Panc1 (cell line): ENCODE measurements at regions not wholly inside any gene's neighbourhood (a gene's known extent, or its start where the extent isn't known, plus 50 kb on each side); places are given as distances from the start of the nearest gene placed in this dataset.

Experiments used
- ATAC-seq: fragments of 200-7000 bp; cut with Tn5 transposase; 2 replicates; pipeline ENCODE4 v1.9.1; 2020; ENCODE audit warnings: mild to moderate bottlenecking, moderate library complexity
- BruUV-seq: library from RNA; stranded (reverse); fragments of 400-500 nt; replicated peaks from 2 replicates; lab custom pipeline; 2021; lab: Mats Ljungman, UMichigan
- CTCF ChIA-PET: fragments of 300-600 bp; sonication (Branson Sonifier 250); formaldehyde crosslinking; loops from one replicate; lab custom pipeline; 2022; ENCODE audit warnings: antibody characterized with exemption; lab: Charles Lee
- POLR2A ChIA-PET: fragments of 300-600 bp; sonication (Branson Sonifier 250); formaldehyde crosslinking; loops from one replicate; lab custom pipeline; 2022; ENCODE audit warnings: antibody characterized with exemption; lab: Charles Lee
- DNase-seq: peaks from one replicate; pipeline ENCODE4 v3.0.0-alpha.2; 2010; ENCODE audit warnings: low read depth, low spot score
- H3K27ac ChIP-seq: 2 replicates; pipeline ENCODE4 v1.5.1; 2011; ENCODE audit warnings: mild to moderate bottlenecking, low read length, inconsistent platforms
- H3K27me3 ChIP-seq: fragments of 200-500 bp; sonication (Bioruptor generic); 2 replicates; pipeline ENCODE4 v1.6.0; 2014; ENCODE audit warnings: low read length, inconsistent platforms; ENCODE audit not compliant: control insufficient read depth, insufficient read depth
- H3K36me3 ChIP-seq: fragments of 200-500 bp; sonication (Bioruptor generic); 2 replicates; pipeline ENCODE4 v1.5.1; 2014; ENCODE audit warnings: inconsistent platforms, mild to moderate bottlenecking, low read length, moderate library complexity; ENCODE audit not compliant: control insufficient read depth, insufficient read depth
- H3K4me1 ChIP-seq: 2 replicates; pipeline ENCODE4 v1.5.1; 2011; ENCODE audit warnings: inconsistent platforms, mild to moderate bottlenecking, low read length, moderate library complexity; ENCODE audit not compliant: control insufficient read depth, insufficient read depth
- H3K4me3 ChIP-seq, 2 experiments: 2 replicates each; pipeline ENCODE4 v1.5.1; 2011 to 2012; ENCODE audit warnings: low read depth in 2 of 2, low read length in 2 of 2, mild to moderate bottlenecking in 2 of 2, inconsistent platforms in 1 of 2, moderate library complexity in 1 of 2
- H3K9me3 ChIP-seq: fragments of 200-500 bp; sonication (Bioruptor generic); 2 replicates; pipeline ENCODE4 v1.5.1; 2014; ENCODE audit warnings: low read depth, mild to moderate bottlenecking, inconsistent platforms, low read length, moderate library complexity; ENCODE audit not compliant: control insufficient read depth, insufficient read depth
- POLR2AphosphoS5 ChIP-seq: IDR thresholded peaks from 2 replicates; pipeline ENCODE4 v1.6.1; 2012; ENCODE audit warnings: mild to moderate bottlenecking, low read depth, low read length, moderate library complexity
- SIN3A ChIP-seq: IDR thresholded peaks from 2 replicates; pipeline ENCODE4 v1.6.1; 2012; ENCODE audit warnings: low read depth, mild to moderate bottlenecking, low read length, moderate library complexity, borderline replicate concordance; ENCODE audit not compliant: insufficient read depth
- TCF7L2 ChIP-seq: IDR thresholded peaks from 2 replicates; pipeline ENCODE4 v1.6.1; 2011; ENCODE audit warnings: mild to moderate bottlenecking, low read depth, low read length, inconsistent platforms
- in situ Hi-C: cut with HindIII; loops from 2 replicates; pipeline ENCODE4 v1.10.0; 2016; ENCODE audit warnings: low sequenced_read_pairs, low pct_unique_long_range_greater_than_20kb
- intact Hi-C: fragments of 100-400 bp; cut with micrococcal nuclease; formaldehyde crosslinking; loops from one replicate; pipeline ENCODE4 v1.10.0; 2022; ENCODE audit not compliant: unreplicated experiment
- TF ChIP-seq, protein P1 (sequence below): fragments of 450-650 bp; IDR thresholded peaks from 2 replicates; pipeline ENCODE4 v1.5.1; 2017; ENCODE audit warnings: mild to moderate bottlenecking
- TF ChIP-seq, protein P2 (sequence below), 2 experiments: IDR thresholded peaks; 2 replicates each; pipeline ENCODE4 v1.6.1; 2011 to 2012; ENCODE audit warnings: low read depth in 2 of 2, control low read depth in 1 of 2, low read length in 1 of 2, mild to moderate bottlenecking in 1 of 2, moderate library complexity in 1 of 2; ENCODE audit not compliant: insufficient read depth in 1 of 2

DNA sequence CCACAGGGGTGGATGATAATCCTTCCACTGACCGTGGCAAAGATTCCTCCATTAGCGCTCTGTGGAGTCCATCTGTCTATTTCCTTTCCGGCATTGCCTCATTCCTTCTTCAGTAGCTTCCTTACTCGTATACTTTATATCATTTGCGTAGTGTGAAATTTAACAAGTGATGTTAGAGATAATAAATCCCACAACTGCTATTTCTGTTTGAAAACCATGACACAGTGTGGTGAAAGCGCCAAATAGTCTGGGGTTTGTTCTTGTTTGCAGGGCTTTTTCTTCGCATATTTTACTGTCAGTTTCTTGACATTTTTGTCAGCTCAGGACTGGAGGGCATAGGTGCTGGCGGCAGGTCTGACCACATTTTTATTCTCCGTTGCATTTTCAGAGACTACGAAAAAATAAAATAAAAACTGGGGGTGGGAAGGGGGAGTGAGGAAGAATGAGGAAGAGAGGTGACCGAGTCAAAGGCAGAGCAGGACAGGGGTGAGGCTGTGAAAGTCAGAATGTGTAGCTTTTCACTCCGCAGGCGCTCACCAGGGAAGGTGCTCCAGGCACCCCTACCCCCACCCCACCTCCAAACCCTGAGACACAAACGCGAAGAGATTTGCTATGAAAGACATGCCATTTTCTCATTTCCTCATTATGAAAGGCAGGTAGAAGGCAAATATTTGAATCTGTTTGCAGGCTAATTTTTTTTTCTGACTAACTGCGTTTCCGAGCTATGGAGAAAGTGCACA lies 965.0 kb downstream of the MCTP2 start:
- no peaks in the 10 kb centered on the region for H3K27me3 ChIP-seq
- in situ Hi-C loops (no loop called here), intact Hi-C loops (no loop called here)
- no peaks in the 10 kb centered on the region for H3K9me3 ChIP-seq
- no peak for TF ChIP-seq SIN3A
- TF ChIP-seq POLR2AphosphoS5, result no peak
- TF ChIP-seq TCF7L2, result no peak
- TF ChIP-seq, protein P1, sequence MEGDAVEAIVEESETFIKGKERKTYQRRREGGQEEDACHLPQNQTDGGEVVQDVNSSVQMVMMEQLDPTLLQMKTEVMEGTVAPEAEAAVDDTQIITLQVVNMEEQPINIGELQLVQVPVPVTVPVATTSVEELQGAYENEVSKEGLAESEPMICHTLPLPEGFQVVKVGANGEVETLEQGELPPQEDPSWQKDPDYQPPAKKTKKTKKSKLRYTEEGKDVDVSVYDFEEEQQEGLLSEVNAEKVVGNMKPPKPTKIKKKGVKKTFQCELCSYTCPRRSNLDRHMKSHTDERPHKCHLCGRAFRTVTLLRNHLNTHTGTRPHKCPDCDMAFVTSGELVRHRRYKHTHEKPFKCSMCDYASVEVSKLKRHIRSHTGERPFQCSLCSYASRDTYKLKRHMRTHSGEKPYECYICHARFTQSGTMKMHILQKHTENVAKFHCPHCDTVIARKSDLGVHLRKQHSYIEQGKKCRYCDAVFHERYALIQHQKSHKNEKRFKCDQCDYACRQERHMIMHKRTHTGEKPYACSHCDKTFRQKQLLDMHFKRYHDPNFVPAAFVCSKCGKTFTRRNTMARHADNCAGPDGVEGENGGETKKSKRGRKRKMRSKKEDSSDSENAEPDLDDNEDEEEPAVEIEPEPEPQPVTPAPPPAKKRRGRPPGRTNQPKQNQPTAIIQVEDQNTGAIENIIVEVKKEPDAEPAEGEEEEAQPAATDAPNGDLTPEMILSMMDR, result no peak
- TF ChIP-seq, protein P2, sequence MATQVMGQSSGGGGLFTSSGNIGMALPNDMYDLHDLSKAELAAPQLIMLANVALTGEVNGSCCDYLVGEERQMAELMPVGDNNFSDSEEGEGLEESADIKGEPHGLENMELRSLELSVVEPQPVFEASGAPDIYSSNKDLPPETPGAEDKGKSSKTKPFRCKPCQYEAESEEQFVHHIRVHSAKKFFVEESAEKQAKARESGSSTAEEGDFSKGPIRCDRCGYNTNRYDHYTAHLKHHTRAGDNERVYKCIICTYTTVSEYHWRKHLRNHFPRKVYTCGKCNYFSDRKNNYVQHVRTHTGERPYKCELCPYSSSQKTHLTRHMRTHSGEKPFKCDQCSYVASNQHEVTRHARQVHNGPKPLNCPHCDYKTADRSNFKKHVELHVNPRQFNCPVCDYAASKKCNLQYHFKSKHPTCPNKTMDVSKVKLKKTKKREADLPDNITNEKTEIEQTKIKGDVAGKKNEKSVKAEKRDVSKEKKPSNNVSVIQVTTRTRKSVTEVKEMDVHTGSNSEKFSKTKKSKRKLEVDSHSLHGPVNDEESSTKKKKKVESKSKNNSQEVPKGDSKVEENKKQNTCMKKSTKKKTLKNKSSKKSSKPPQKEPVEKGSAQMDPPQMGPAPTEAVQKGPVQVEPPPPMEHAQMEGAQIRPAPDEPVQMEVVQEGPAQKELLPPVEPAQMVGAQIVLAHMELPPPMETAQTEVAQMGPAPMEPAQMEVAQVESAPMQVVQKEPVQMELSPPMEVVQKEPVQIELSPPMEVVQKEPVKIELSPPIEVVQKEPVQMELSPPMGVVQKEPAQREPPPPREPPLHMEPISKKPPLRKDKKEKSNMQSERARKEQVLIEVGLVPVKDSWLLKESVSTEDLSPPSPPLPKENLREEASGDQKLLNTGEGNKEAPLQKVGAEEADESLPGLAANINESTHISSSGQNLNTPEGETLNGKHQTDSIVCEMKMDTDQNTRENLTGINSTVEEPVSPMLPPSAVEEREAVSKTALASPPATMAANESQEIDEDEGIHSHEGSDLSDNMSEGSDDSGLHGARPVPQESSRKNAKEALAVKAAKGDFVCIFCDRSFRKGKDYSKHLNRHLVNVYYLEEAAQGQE (IDR thresholded peaks at IDR 0.05; ENCODE audit: insufficient read depth in 1 of 2, low read depth in 2 of 2, low read length in 1 of 2), result no peak
- peaks cover 14% of the 10 kb centered on the region for H3K4me1 ChIP-seq
- DNase-seq, result no peak
- H3K36me3 ChIP-seq, result no peaks in the 10 kb centered on the region
- BruUV-seq, result no TSS peak
- H3K4me3 ChIP-seq, result peak overlapping the region; percentile 14 to 38; a peak in 3 of 4 replicates
- CTCF ChIA-PET, result interaction anchor here (0.7 kb wide), 1 partner anchor 40 kb away, joined by 3 read pairs; no protein-coding TSS in a partner anchor
- H3K27ac ChIP-seq, result peak overlapping the region; percentile 9
- ATAC-seq, result 0 out of 2 replicates have a peak, but pooled peaks have one; percentile 65
- POLR2A ChIA-PET, result no interaction called here

DNA sequence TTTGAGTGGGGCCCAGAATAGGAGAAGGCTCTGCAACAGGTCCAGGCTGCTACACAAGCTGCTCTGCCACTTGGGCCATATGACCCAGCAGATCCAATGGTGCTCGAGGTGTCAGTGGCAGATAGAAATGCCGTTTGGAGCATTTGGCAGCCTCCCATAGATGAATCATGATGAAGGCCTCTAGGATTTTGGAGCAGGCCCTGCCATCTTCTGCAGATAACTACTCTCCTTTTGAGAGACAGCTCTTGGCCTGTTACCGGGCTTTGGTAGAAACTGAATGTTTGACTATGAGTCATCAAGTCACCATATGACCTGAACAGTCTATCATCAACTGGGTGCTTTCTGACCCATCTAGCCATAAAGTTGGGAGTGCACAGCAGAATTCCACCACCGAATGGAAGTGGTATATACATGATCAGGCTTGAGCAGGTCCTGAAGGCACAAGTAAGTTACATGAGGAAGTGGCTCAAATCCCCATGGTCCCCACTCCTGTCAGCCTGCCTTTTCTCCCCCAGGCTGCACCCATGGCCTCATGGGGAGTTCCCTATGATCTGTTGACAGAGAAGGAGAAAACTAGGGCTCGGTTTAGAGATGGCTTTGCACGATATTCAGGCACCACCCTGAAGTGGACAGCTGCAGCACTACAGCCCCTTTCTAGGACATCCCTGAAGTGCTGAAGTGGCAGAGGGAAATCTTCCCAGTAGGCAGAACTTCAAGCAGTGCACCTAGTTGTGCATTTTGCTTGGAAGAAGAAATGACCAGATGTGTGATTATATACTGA lies 971.4 kb downstream of the MCTP2 start:
- no peaks in the 10 kb centered on the region for H3K36me3 ChIP-seq
- no peaks in the 10 kb centered on the region for H3K9me3 ChIP-seq
- intact Hi-C loops (no loop called here), in situ Hi-C loops (no loop called here)
- BruUV-seq, result no TSS peak
- ATAC-seq (no peak), DNase-seq (no peak)
- no peak overlapping the region for H3K4me3 ChIP-seq
- no peaks in the 10 kb centered on the region for H3K27me3 ChIP-seq
- H3K4me1 ChIP-seq, result no peaks in the 10 kb centered on the region
- TF ChIP-seq POLR2AphosphoS5, result no peak
- TF ChIP-seq, protein P1, result no peak
- TF ChIP-seq SIN3A, result no peak
- TF ChIP-seq TCF7L2, result no peak
- TF ChIP-seq, protein P2 (IDR thresholded peaks at IDR 0.05; ENCODE audit: insufficient read depth in 1 of 2, low read depth in 2 of 2, low read length in 1 of 2), result no peak
- ChIA-PET CTCF (no interaction called here), POLR2A (no interaction called here)
- no peak overlapping the region for H3K27ac ChIP-seq
